GM12878 (cell line): ENCODE measurements at regions not wholly inside any gene's neighbourhood (a gene's known extent, or its start where the extent isn't known, plus 50 kb on each side); places are given as distances from the start of the nearest gene placed in this dataset.

Experiments
- ATAC-seq: fragments of 200-7000 bp; cut with Tn5 transposase; 3 replicates; pipeline ENCODE4 v1.9.1; 2020; ENCODE audit warnings: mild to moderate bottlenecking, moderate library complexity
- BruUV-seq: library from RNA; stranded (reverse); fragments of 400-500 nt; replicated peaks from 2 replicates; lab custom pipeline; 2021; lab: Mats Ljungman, UMichigan
- CTCF ChIA-PET: fragments of 300-600 bp; sonication (Branson Sonifier 250); formaldehyde crosslinking; extraction: SDS; loops from one replicate; lab custom pipeline; 2021; ENCODE audit warnings: inconsistent platforms; lab: Yijun Ruan, JAX
- POLR2A ChIA-PET: fragments of 350-600 bp; formaldehyde crosslinking; extraction: SDS; loops from one replicate; lab custom pipeline; 2021; ENCODE audit warnings: inconsistent platforms; lab: Charles Lee
- RAD21 ChIA-PET: fragments of 300-600 bp; sonication (Branson Sonifier 250); formaldehyde crosslinking; loops from one replicate; lab custom pipeline; 2023; ENCODE audit warnings: antibody characterized with exemption; ENCODE audit not compliant: unreplicated experiment; lab: Charles Lee
- SMC1A ChIA-PET: fragments of 300-600 bp; sonication (Branson Sonifier 250); formaldehyde crosslinking; loops from one replicate; lab custom pipeline; 2023; ENCODE audit not compliant: unreplicated experiment, uncharacterized antibody; lab: Charles Lee
- DNase-seq: peaks from one replicate; pipeline ENCODE4 v3.0.0-alpha.2; 2011; ENCODE audit warnings: low read depth, low spot score
- FAIRE-seq: peaks from 3 replicates; lab custom pipeline; 2011; peaks lifted over from hg19 to GRCh38; lab: Jason Lieb, UNC
- H2AFZ ChIP-seq: 2 replicates; pipeline ENCODE4 v1.6.0; 2011; ENCODE audit warnings: low read depth, low read length, control low read depth; ENCODE audit not compliant: control insufficient read depth
- H3K27ac ChIP-seq: 2 replicates; pipeline ENCODE4 v1.5.1; 2011; ENCODE audit warnings: control low read depth; ENCODE audit not compliant: control insufficient read depth, insufficient read depth
- H3K27me3 ChIP-seq, 2 experiments: replicated peaks in 1 of 2; 2 replicates each; pipeline versions ENCODE4 v1.6.0 to v1.6.1; 2011; ENCODE audit warnings: low read length in 1 of 2; ENCODE audit not compliant: control insufficient read depth in 2 of 2, insufficient read depth in 2 of 2
- H3K36me3 ChIP-seq, 2 experiments: 2 replicates each; pipeline ENCODE4 v1.5.1; 2011; ENCODE audit warnings: low read length in 1 of 2; ENCODE audit not compliant: control insufficient read depth in 2 of 2, insufficient read depth in 2 of 2
- H3K4me1 ChIP-seq: 2 replicates; pipeline ENCODE4 v1.6.1; 2011; ENCODE audit warnings: mild to moderate bottlenecking, low read length, moderate library complexity, mixed read lengths; ENCODE audit not compliant: control insufficient read depth, insufficient read depth
- H3K4me2 ChIP-seq: 2 replicates; pipeline ENCODE4 v1.6.0; 2011; ENCODE audit warnings: control low read depth; ENCODE audit not compliant: control insufficient read depth, insufficient read depth
- H3K4me3 ChIP-seq: fragments of 200-600 bp; sonication (generic); 2 replicates; pipeline ENCODE4 v1.5.1; 2016
- H3K79me2 ChIP-seq: 2 replicates; pipeline ENCODE4 v1.6.0; 2011; ENCODE audit warnings: low read length; ENCODE audit not compliant: control insufficient read depth, insufficient read depth
- H3K9ac ChIP-seq: 2 replicates; pipeline ENCODE4 v1.8.0; 2011; ENCODE audit warnings: low read length, control low read depth, mixed read lengths; ENCODE audit not compliant: control insufficient read depth, insufficient read depth
- H3K9me3 ChIP-seq: replicated peaks from 3 replicates; pipeline ENCODE4 v1.5.1; 2011; ENCODE audit warnings: mild to moderate bottlenecking, low read length; ENCODE audit not compliant: control insufficient read depth, insufficient read depth
- H4K20me1 ChIP-seq: 2 replicates; pipeline ENCODE4 v1.6.0; 2011; ENCODE audit not compliant: control insufficient read depth, insufficient read depth
- BHLHE40 ChIP-seq, 2 experiments: fragments of 450-650 bp in 1 of 2; IDR thresholded peaks; 2 replicates each; pipeline ENCODE4 v1.6.1; 2011 to 2017; ENCODE audit warnings: low read depth in 2 of 2, borderline replicate concordance in 1 of 2, improper control_type of control experiment in 1 of 2, low read length in 1 of 2, mild to moderate bottlenecking in 1 of 2
- CEBPZ ChIP-seq: fragments of 150-350 bp; IDR thresholded peaks from 2 replicates; pipeline ENCODE4 v1.6.1; 2016; ENCODE audit warnings: low read depth, low read length
- CHD1 ChIP-seq: IDR thresholded peaks from 2 replicates; pipeline ENCODE4 v1.6.1; 2012; ENCODE audit warnings: low read depth, low read length, improper control_type of control experiment
- IKZF2 ChIP-seq, 2 experiments: fragments of 450-650 bp; IDR thresholded peaks; 2 replicates each; pipeline ENCODE4 v1.6.1; 2017; ENCODE audit warnings: mild to moderate bottlenecking in 2 of 2, moderate library complexity in 2 of 2
- NFIC ChIP-seq: IDR thresholded peaks from 2 replicates; pipeline ENCODE4 v1.6.1; 2012; ENCODE audit warnings: low read depth, mild to moderate bottlenecking, inconsistent platforms, low read length, moderate library complexity
- PBX3 ChIP-seq: IDR thresholded peaks from 2 replicates; pipeline ENCODE4 v1.6.1; 2011; ENCODE audit warnings: mild to moderate bottlenecking, low read depth, low read length, moderate library complexity; ENCODE audit not compliant: insufficient replicate concordance
- PRDM15 ChIP-seq: fragments of 450-650 bp; formaldehyde crosslinking; IDR thresholded peaks from 2 replicates; pipeline ENCODE4 v1.4.0; 2020; ENCODE audit warnings: mild to moderate bottlenecking, moderate library complexity
- SRF ChIP-seq, 2 experiments: IDR thresholded peaks; 2 replicates each; pipeline ENCODE4 v1.6.1; 2011; ENCODE audit warnings: low read depth in 2 of 2, low read length in 2 of 2, mild to moderate bottlenecking in 1 of 2, moderate library complexity in 1 of 2
- TCF12 ChIP-seq: IDR thresholded peaks from 2 replicates; pipeline ENCODE4 v1.6.1; 2011; ENCODE audit warnings: low read depth, mild to moderate bottlenecking, low read length
- WRNIP1 ChIP-seq: IDR thresholded peaks from 2 replicates; pipeline ENCODE4 v1.6.1; 2011; ENCODE audit warnings: low read depth, low read length, improper control_type of control experiment, borderline replicate concordance
- ZNF274 ChIP-seq: IDR thresholded peaks from one replicate; pipeline ENCODE4 v1.8.0; 2011; ENCODE audit not compliant: insufficient read length, insufficient read depth
- whole genome bisulfite sequencing: methylation state at CpG from one replicate; pipeline ENCODE4 v1.1.6; 2016; ENCODE audit warnings: low lambda C conversion rate; ENCODE audit not compliant: insufficient replicate concordance, insufficient coverage; ENCODE audit errors: missing lambda C conversion rate; 5-methylcytosine and 5-hydroxymethylcytosine counted together
- in situ Hi-C: fragments of 300-500 bp; cut with MboI; formaldehyde crosslinking; loops from 9 replicates; pipeline ENCODE4 v1.14.3; 2018; ENCODE audit warnings: mixed read lengths
- intact Hi-C: fragments of 100-400 bp; cut with micrococcal nuclease; formaldehyde crosslinking; loops from one replicate; pipeline ENCODE4 v1.14.2; 2022; ENCODE audit not compliant: unreplicated experiment
- TF ChIP-seq, protein P1 (sequence below), 3 experiments: IDR thresholded peaks in 2 of 3; conservative IDR thresholded peaks in 1 of 3; 2 replicates each; pipeline ENCODE4 v1.5.1; 2011; ENCODE audit warnings: low read depth in 3 of 3, low read length in 3 of 3, mild to moderate bottlenecking in 3 of 3, control low read depth in 2 of 3, moderate library complexity in 2 of 3, inconsistent platforms in 1 of 3, mixed read lengths in 1 of 3; ENCODE audit not compliant: control insufficient read depth in 2 of 3, insufficient read depth in 1 of 3; ENCODE audit errors: extremely low read depth in 1 of 3

- TF ChIP-seq CEBPZ (no peak), NFIC (no peak)
Measured at GRCh38 chr6:99073223-99073622, 125.5 kb upstream of the FBXL4 start (continued).

- Histone ChIP-seq H3K4me2 (no peak overlapping the region), H4K20me1 (no peaks in the 10 kb centered on the region), H3K79me2 (no peaks in the 10 kb centered on the region), H2AFZ (no peak overlapping the region), H3K9ac (no peak overlapping the region), H3K4me1 (no peaks in the 10 kb centered on the region), H3K36me3 (no peaks in the 10 kb centered on the region), H3K27ac (no peak overlapping the region), H3K4me3 (no peak overlapping the region), H3K27me3 (no peaks in the 10 kb centered on the region; a peak in 1 of 4 replicates), H3K9me3 (no peaks in the 10 kb centered on the region)
- intact Hi-C loops (no loop called here), in situ Hi-C loops (no loop called here)
- FAIRE-seq, result no peak
- ChIA-PET POLR2A (no interaction called here), CTCF (interaction anchor here (0.6 kb wide), 1 partner anchor 172 kb away, joined by 3 read pairs; no protein-coding TSS in a partner anchor), RAD21 (no interaction called here), SMC1A (no interaction called here)
- 58% methylated on average over 3 of the region's 3 CpGs for WGBS
- ATAC-seq, result no peak
- DNase-seq, result no peak
- TF ChIP-seq SRF (IDR thresholded peaks at IDR 0.05; ENCODE audit: low read depth in 2 of 2, low read length in 2 of 2), result no peak
- TF ChIP-seq ZNF274, result no peak
- no peak for TF ChIP-seq PRDM15
- no peak for TF ChIP-seq IKZF2 (IDR thresholded peaks at IDR 0.05)
- TF ChIP-seq CHD1, result no peak
- no peak for TF ChIP-seq BHLHE40 (IDR thresholded peaks at IDR 0.05; ENCODE audit: borderline replicate concordance in 1 of 2, low read depth in 2 of 2, low read length in 1 of 2)
- TF ChIP-seq WRNIP1, result no peak
- no peak for TF ChIP-seq PBX3
- TF ChIP-seq, protein P1, sequence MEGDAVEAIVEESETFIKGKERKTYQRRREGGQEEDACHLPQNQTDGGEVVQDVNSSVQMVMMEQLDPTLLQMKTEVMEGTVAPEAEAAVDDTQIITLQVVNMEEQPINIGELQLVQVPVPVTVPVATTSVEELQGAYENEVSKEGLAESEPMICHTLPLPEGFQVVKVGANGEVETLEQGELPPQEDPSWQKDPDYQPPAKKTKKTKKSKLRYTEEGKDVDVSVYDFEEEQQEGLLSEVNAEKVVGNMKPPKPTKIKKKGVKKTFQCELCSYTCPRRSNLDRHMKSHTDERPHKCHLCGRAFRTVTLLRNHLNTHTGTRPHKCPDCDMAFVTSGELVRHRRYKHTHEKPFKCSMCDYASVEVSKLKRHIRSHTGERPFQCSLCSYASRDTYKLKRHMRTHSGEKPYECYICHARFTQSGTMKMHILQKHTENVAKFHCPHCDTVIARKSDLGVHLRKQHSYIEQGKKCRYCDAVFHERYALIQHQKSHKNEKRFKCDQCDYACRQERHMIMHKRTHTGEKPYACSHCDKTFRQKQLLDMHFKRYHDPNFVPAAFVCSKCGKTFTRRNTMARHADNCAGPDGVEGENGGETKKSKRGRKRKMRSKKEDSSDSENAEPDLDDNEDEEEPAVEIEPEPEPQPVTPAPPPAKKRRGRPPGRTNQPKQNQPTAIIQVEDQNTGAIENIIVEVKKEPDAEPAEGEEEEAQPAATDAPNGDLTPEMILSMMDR (IDR thresholded peaks at IDR 0.05 in 2 of 3, conservative IDR thresholded peaks at IDR 0.05 in 1 of 3; ENCODE audit: control insufficient read depth in 2 of 3, extremely low read depth in 1 of 3, insufficient read depth in 1 of 3, low read depth in 3 of 3, low read length in 3 of 3), result no peak
- TF ChIP-seq TCF12, result no peak
- no TSS peak for BruUV-seq
Measured at GRCh38 chr6:99066044-99066443, 118.3 kb upstream of the FBXL4 start.
